NCI-H82 treated with DMSO at 0.1 percent for 48 hours (cell line): ENCODE measurements at regions not wholly inside any gene's neighbourhood (a gene's known extent, or its start where the extent isn't known, plus 50 kb on each side); places are given as distances from the start of the nearest gene placed in this dataset.

Experiments
- DNase-seq: peaks from one replicate; lab custom pipeline; 2025; ENCODE audit not compliant: unreplicated experiment; lab: John Stamatoyannopoulos, UW

DNA sequence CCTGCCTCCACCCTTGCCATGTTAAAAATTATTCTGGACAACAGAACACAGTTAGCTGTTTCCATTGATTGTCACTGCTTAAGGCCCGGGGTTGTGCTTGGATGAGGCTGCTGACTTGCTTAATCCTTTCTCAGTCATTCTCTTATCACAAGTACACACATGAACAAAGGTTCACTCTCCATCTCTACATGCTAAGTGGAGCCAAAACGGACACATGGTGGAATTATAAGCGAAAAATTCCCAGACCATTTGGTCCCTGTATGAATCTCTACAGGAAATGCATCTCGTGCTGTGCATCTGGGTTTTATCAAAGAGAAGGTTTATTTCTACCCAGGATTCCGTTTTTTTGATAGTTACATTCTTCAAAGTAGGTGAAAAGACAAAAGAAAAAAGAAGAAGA lies 177.5 kb upstream of the ETAA1 start:
- no peak for DNase-seq

DNA sequence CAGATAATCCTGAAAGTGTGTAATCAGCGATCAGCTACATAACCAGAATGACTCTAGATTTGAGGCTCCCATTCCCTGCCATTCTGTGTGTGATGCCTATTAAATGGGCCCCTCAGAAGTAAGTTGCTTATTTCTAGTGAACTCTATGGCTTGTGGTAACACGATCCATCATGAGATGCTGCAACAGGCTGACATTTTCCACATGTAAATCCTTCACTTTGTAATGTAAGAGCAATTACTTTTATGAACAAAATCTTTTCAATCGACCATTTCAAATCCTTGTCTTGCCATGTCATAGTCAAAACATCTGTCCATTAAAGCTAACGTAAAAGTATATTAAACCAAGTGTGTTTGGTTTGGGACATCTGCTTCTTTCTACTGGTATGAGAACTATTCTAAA lies 175.9 kb upstream of the ETAA1 start:
- DNase-seq = no peak

DNA sequence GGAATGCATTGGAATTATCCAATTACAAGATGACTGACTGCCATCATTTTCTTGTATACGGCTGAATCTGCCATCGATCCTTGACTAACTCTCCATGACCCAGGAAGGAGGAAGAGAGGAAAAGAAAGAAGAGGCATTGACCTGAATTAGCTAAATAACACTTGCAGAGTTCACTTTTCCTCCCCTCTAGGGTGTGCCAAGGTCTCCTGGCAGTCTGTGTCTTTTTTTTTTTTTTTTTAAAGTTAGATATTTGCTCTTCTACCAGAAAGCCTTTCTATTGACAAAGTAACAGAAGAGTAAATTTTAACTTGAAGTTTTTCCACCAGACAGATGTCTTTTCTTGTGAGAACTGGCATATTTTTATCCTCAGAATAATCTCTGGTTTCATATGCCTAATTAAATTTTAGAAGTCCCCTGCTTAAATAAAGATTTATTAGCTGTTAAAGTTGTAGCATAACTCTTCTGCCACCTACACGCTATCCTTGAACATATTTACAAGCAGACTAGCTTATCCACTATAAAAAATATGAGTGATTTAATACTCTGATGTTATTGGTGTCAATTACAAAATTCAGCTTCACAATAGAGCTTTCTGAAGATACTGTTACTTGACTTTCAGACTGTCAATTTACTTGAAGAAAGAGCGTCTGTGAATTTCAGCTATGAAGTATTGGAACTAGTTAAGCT lies 171.7 kb upstream of the ETAA1 start:
- DNase-seq = no peak

DNA sequence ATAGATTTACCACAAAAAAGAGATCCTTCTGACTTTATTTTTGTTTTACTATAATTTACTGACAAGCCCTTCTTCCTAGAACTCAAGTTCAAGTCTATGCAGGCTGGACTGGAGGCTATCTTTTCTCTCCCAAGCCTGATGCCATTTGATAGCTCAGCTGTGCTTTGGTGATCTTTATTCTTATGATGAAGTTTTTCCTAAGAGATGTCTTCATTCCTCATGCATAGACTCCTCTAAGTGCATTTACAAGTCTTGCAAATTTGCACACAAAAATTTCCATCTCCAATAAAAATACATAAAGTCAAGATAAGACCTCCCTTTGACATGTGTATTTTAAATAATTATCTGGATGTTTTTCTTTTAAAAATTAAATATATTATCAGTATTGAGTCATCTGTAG lies 167.4 kb upstream of the ETAA1 start:
- no peak for DNase-seq

DNA sequence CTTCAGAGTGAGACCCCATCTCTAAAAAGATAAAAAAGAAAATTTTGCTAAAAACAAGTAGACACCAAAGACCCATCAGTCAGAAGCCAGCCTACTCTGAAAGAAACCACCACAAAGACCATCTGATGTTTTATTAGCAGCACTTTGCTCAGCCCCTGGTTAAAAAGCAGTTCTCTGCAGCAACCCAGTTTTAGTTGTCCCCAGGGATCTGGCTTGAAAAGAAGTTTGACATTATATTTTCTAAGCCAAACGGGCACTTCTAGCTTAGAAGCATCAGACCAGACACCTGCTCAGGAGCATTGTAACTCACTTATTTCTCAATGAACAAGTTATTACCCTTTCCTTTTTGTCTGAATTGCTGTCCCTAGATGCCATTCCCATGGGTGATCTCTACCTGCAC lies 164.2 kb upstream of the ETAA1 start:
- no peak for DNase-seq

DNA sequence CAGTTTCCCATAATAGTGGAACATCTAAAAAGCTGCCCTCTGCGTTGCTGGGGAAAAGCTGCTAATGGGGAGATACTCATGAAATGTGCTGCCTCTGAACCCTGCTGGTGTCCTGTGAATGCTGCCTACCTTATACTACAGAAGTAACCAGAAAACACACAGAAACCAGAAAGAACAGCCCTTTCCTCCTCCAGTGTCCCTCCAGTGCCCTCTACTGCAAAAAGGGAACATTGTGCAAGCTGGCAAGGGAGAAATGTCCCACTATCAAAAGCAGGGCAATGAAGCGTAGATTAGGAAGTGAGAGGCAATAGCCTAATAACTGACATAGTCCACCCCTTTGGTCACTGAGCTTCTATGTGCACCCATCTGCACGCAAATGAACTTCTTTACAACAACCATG lies 162.7 kb upstream of the ETAA1 start:
- DNase-seq = no peak

DNA sequence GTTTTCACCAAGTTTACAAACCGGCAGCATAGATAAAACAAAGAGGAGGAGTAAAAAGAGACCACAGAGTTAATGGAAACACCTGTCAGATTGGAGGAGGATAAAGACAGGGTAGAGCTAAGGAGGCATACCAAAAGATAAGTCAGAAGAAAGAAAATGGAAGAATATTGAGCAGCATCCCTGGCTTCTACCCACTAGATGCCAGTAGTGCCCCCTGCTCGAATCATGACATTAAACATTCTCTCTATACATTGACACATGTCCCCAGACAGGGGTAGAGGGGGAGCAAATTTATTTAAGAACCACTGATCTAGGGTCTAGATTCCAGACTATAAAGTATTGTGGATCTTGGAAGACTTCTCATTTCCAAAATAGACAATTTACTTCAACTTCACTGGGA lies 159.8 kb upstream of the ETAA1 start:
- DNase-seq = no peak

DNA sequence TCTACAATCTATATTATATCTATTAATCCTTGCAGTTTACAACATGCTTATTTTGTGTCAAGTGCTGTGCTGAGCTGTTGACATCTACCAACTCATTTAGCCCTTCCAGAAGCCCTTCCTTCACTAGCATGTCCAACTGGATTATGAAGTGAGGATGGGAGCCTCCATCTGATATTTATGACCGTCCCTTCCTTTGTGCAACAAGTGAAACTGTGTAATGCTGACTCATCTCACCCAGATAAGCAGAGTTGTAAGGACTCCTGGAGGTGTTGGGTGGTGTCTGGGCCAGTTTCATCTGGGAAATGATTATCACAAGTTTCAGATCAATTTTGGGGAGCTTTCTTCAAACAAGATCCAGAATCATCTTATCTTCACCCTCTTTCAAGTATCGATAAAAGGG lies 156.6 kb upstream of the ETAA1 start:
- no peak for DNase-seq

DNA sequence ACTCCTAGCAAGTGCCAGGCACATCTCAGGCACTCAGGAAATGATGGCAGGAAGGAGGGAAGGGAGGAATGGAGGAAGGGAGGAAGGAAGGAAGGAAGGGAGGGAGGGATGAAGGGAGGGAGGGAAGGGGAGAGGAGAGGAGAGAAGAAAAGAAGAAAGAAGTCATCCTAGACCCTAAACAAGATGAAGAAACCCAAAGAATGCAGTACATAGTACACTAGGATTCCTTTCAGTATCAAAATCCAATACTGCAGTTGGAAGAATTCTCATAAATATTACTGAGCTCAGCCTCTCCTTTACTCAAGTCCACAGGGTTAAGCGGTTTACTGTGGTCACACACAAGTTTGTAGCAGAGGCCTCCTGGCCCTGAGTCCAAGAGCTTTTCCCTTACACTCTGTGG lies 155.7 kb upstream of the ETAA1 start:
- DNase-seq = no peak

DNA sequence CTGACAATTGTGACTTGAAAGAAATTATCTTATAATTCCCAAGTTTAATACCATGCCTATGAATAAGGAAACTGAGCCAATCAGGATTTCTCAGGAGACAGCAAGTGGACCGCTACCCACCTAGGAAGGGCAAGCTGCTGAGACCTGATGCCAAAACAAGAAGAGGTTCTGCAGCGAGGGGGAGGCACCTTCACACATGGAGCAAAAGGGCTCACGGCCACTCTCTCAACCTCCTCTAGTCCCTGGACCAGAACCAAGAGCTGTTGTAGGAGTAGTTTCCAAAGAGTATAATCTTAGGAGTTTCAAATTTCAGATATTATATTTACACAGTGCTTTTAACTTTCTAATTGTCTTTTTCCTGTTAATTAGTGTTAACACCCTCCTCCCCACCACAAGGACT lies 154.7 kb upstream of the ETAA1 start:
- no peak for DNase-seq

DNA sequence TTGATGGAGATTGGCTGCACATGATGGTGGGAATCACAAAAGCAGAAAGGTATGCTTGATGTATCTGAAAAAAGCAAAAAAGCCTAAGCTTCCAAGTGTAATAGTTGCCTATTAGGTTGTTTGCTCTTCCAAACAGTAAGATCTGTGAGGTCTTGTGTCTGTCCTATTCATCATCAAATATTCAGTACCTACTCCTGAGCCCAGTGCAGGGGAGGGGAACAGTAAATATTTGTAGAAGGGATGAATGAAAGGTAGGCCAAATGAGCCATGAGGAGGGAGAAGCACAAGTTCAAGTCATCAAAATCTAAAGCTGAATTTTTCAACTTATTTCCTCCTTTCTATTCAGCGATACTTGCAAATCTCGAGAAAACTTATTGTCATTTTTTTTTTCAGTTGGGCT lies 153.2 kb upstream of the ETAA1 start:
- no peak for DNase-seq

DNA sequence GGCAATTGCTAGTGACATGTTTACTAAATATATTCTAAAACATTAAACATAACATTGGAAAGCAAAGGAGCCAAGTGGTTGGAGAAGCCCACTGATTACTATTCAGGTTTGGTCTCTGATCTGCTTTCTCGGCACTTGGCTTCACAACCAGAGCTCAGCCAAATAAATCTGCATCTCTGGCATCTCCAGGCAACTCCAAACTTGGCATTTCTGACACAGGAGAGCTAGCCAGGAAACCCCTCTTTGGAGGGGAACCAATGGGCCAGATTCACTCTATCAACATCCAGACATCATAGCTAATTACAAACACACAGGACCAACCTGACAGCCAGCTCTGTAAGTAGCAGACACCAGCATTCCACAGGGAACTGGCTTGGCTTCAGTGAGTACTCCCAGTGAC lies 150.3 kb upstream of the ETAA1 start:
- no peak for DNase-seq

DNA sequence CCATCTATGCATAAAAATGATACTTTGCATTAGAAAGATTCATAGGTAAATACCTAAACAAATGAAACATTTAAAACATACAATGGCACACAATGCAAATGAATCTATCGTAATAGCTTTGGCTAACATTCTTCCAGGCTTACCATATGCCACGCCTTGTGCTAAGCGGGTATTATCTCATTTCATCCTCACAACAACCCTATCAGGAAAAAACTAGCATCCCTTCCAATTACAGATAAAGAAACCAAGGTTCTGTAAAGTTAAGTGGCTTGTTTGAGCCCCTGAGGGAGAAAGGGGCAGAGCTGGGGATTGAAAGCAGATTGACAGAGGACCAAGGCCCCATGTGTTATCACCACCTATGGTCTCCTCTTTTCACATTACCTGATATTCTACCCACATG lies 145.4 kb upstream of the ETAA1 start:
- peak; percentile 67 for DNase-seq

DNA sequence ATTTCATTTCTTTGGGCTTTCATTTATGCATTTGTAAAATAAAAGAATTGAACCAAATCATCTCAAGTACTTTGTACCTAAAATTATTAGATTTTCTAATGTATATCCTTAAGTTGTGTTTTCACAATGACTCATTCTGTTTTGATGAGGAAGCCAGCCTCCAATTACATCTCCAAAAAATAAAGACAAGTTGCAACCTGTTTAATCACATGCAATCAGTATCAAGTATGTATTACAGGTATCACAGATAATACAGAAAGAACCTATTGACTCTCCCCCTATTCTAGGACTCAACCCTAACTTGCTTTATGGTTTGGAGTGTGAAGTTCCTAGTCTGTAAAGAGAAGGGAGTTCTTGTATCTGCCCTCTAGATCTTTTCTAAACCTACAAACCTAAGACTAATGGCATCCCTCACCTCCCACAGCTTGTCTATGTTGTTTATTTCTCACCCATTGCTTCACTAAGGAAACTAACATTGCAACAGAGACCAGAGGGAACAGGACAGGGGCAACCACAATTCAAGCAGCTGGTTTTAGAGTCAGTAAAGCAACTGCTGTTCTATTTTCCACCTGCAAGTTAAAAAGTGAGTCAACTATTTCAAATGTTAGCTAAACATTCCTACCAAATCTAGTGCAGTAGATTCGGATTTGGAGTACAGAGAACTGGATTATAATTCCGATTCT lies 141.1 kb upstream of the ETAA1 start:
- no peak for DNase-seq

DNA sequence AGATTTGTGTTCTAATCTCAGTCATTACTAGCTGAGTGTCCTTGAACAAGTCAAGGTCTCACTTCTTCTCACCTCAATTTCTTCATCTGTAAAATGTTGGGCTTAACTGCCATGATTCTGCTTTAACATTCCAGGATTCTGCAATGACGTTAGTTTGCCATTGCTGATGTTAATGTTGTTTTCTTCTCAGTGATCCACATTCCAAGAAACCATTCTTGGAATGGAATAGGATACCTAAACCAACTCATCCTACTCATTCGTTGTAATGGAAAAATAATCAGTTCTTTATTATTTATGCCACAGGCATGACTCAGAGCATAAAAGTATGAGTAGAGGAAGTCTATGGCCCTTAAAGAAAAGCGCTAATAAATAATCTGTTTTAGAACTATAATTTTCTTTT lies 140.2 kb upstream of the ETAA1 start:
- DNase-seq = no peak

DNA sequence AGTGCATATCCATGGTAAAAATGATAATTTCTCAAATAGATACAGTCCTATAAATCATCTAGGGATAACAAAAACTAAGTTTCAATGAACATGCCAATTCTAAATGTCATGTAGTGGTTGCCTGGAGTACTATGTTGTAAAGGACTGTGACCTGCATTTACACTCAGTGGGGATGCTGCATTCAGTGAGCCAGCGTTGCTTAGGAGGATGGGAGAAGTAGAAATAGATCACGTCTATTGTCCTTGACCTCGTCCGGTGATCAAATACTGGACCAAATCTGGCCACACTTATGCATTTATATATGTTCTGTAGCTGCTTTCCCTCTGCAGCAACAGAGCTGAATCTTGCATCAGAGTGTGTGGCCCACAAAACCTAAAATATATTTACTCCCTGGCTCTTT lies 139.0 kb upstream of the ETAA1 start:
- no peak for DNase-seq

DNA sequence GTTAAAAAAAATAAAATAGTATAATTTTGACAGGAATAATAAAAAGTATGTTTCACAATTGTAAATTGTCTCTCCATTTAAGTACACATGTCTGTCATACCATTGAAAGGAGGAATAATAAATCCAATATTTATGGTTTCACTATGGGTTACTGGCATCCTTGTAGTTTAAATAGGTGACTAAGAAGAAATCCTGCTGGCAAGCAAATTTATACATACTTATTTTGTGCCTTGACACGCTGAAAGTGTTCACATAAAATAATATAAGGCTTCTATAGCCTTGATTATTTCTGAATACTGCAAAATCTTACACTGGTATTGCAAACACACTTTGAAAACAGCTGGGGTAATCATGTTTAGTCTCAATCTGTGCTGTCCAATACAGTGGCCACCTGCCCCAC lies 138.3 kb upstream of the ETAA1 start:
- DNase-seq = no peak

DNA sequence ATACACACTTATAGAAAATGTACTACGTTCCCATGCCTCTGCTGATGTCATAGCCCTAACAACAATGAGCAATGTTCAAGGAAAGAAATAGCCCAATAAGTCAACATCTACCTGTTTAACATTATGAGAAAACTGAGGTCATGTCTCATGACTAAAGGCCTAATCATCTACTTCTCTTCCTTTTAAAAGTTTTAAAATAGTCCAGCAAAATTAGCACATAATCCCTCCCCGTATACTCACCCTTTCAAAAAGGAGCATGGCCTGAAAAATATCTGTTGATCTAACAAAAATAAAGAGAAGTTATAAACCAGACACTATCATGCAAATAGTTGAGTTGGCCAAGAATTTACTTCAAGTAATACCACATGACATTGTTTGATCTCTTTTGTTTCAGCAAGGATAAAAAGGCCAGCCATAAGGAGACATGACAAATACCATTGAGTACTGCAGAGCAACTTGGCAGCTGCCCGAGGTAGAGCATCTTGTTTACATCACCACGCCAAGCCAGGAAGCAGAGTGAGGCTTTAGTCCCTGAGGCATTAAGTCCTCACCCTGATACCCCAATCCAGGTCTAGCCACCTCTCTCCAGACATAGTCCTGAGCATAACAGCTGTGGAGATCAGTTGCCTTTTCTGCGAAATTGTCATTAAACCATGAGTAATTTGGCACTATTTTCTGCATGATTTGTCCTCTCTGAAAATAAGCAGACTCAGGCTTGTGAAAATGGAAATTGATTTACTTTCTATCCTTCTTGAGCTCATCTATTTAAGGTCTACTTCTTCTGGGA lies 137.4 kb upstream of the ETAA1 start:
- DNase-seq = peak; percentile 26

DNA sequence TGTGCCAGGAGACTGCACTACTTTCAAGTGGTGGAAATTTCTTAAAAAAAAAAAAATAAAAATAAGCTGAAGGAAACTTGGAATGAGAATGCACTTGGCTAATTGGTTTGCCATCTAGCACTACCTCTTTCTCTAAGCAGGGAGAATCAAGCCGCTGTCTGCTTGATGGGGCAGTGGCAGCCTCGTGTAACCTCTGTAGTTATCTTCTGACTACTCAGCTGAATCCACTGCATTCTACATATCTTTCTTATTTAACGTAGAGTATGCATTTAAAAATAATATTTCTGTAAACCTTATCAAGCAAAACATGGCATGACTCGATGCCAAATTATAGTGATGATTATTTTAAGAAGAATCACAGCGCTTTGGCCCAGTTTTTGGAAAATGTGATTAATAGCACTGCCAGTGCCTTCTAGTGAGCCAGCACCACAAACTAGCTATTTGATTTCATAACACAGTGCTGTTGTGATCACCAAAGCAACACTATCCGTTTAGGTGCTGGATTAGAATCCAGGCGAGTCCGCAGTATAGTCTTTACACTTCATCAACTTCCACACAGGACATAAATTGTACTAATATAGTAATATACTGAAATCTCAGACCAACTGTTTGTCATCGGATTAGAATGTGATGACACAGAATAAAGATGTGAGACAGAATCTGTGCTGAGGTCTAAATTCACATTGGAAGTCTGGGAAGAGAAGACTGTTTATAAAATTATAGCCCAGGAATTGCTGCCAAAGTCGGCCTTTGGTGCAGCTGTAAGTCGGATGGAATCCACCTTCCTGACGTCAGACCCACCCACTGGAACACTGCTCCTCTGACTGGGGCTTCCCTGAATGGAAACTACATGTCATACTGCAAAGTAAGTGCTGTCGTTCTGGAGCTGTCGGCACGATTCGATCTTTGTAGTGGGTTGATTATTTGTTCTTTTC lies 136.5 kb upstream of the ETAA1 start:
- DNase-seq = no peak

DNA sequence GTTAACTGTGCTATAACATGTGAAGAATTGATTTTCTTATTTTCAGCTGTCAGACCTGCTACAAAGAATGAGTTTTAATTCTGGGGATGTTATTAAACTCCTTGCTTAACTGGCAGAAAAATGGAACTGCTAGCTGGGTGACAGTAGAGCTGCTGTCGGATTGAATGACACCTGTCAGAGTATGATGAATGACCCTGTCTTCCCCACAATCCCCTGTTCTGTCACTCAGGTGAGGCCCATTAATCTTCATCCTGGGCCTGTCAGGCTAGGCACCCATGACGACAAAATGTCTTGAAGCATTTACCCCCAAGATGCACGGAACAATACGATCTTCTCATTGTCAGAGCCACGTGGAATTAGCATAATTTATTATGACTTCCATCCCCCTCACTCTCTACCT lies 129.9 kb upstream of the ETAA1 start:
- DNase-seq = no peak

DNA sequence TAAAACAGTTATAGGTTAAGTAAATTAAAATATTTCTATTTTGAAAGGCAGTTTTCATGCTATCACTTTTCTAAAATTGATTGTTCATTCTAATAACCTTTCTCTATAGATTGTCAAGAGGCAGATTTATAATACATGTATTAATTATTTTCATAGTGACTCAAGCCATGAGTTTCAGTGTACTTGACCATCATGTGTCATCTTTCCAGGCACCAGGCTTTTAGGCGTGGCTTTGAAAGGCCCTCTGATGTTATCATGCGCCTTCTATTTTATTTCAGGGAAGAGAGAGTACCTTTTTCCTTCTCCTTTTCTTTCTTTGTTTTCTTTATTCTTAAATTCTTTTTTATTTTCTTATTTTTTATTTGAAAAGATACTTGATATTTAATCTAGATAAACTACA lies 128.3 kb upstream of the ETAA1 start:
- no peak for DNase-seq
